H1 (cell line): ENCODE measurements at regions not wholly inside any gene's neighbourhood (a gene's known extent, or its start where the extent isn't known, plus 50 kb on each side); places are given as distances from the start of the nearest gene placed in this dataset.

Experiments
- CTCF ChIA-PET: fragments of 300-600 bp; sonication (Branson Sonifier 250); formaldehyde crosslinking; loops from one replicate; lab custom pipeline; 2021; ENCODE audit not compliant: partially characterized antibody; lab: Charles Lee
- POLR2A ChIA-PET: fragments of 300-600 bp; sonication (Branson Sonifier 250); formaldehyde crosslinking; loops from one replicate; lab custom pipeline; 2021; ENCODE audit warnings: inconsistent platforms; ENCODE audit not compliant: partially characterized antibody; lab: Charles Lee
- DNase-seq, 2 experiments: peaks; one replicate each; pipeline versions ENCODE4 v3.0.0 to v3.0.0-alpha.2; 2010 to 2022; ENCODE audit warnings: low spot score in 2 of 2, low read depth in 1 of 2, mixed read lengths in 1 of 2
- FAIRE-seq: peaks from 2 replicates; lab custom pipeline; 2011; peaks lifted over from hg19 to GRCh38; lab: Jason Lieb, UNC
- H2AFZ ChIP-seq: 2 replicates; pipeline ENCODE4 v1.8.1; 2012; ENCODE audit warnings: low read length, inconsistent platforms
- H2AK5ac ChIP-seq: 2 replicates; pipeline ENCODE4 v1.6.1; 2013; ENCODE audit warnings: low read depth, low read length
- H2BK120ac ChIP-seq: replicated peaks from 2 replicates; pipeline ENCODE3; 2013; ENCODE audit warnings: low read depth, low read length, inconsistent platforms
- H2BK12ac ChIP-seq: 2 replicates; pipeline ENCODE4 v1.6.1; 2013; ENCODE audit warnings: low read depth, low read length
- H2BK15ac ChIP-seq: 2 replicates; pipeline ENCODE4 v1.6.1; 2013; ENCODE audit warnings: low read length
- H2BK20ac ChIP-seq: 2 replicates; pipeline ENCODE4 v1.6.1; 2013; ENCODE audit warnings: low read length
- H2BK5ac ChIP-seq: 2 replicates; pipeline ENCODE4 v1.6.1; 2013; ENCODE audit warnings: low read depth, low read length
- H3K14ac ChIP-seq: 2 replicates; pipeline ENCODE4 v1.6.1; 2013; ENCODE audit warnings: inconsistent platforms; ENCODE audit not compliant: insufficient read length
- H3K18ac ChIP-seq: 2 replicates; pipeline ENCODE4 v1.6.1; 2013; ENCODE audit warnings: low read length; ENCODE audit errors: extremely low read depth
- H3K23ac ChIP-seq: 2 replicates; pipeline ENCODE4 v1.6.1; 2013; ENCODE audit warnings: inconsistent platforms; ENCODE audit not compliant: insufficient read length
- H3K23me2 ChIP-seq: 2 replicates; pipeline ENCODE4 v1.6.1; 2013; ENCODE audit warnings: low read depth, low read length
- H3K27ac ChIP-seq: 2 replicates; pipeline ENCODE4 v1.6.1; 2011; ENCODE audit warnings: low read depth, low read length, inconsistent platforms
- H3K27me3 ChIP-seq, 4 experiments: replicated peaks in 1 of 4; 1 replicate in 1 of 4; 2 replicates in 3 of 4; pipeline versions ENCODE4 v1.6.1 to v1.8.1; 2011 to 2013; ENCODE audit warnings: low read length in 3 of 4, mild to moderate bottlenecking in 3 of 4, inconsistent platforms in 2 of 4, mixed read lengths in 2 of 4, moderate library complexity in 1 of 4; ENCODE audit not compliant: control insufficient read depth in 3 of 4, insufficient read depth in 3 of 4; ENCODE audit errors: extremely low read depth in 1 of 4
- H3K36me3 ChIP-seq, 4 experiments: 2 replicates each; pipeline versions ENCODE4 v1.6.1 to v1.8.1; 2011 to 2013; ENCODE audit warnings: mild to moderate bottlenecking in 4 of 4, low read length in 3 of 4, moderate library complexity in 2 of 4, control low read depth in 1 of 4, inconsistent platforms in 1 of 4; ENCODE audit not compliant: insufficient read depth in 4 of 4, control insufficient read depth in 2 of 4
- H3K4ac ChIP-seq: replicated peaks from 2 replicates; pipeline ENCODE3; 2013; ENCODE audit warnings: low read length, low read depth, mixed read lengths, inconsistent platforms; ENCODE audit not compliant: insufficient read length
- H3K4me1 ChIP-seq, 4 experiments: replicated peaks in 1 of 4; 1 replicate in 1 of 4; 2 replicates in 3 of 4; pipeline versions ENCODE4 v1.6.1 to v1.8.1; 2011 to 2013; ENCODE audit warnings: low read length in 3 of 4, inconsistent platforms in 2 of 4, mixed read lengths in 1 of 4; ENCODE audit not compliant: insufficient read depth in 4 of 4, control insufficient read depth in 3 of 4
- H3K4me2 ChIP-seq, 2 experiments: 2 replicates each; pipeline versions ENCODE4 v1.6.1 to v1.8.1; 2011 to 2013; ENCODE audit warnings: low read depth in 2 of 2, low read length in 2 of 2, control low read depth in 1 of 2, inconsistent platforms in 1 of 2, mild to moderate bottlenecking in 1 of 2; ENCODE audit not compliant: insufficient read depth in 1 of 2
- H3K4me3 ChIP-seq, 4 experiments: fragments of 200-600, 300-600 bp in 1 of 4; sonication (generic), shearing (Covaris generic), sonication (Bioruptor Twin) in 1 of 4; 2 replicates each; pipeline versions ENCODE4 v1.5.1 to v1.8.1; 2011 to 2016; ENCODE audit warnings: low read length in 4 of 4, low read depth in 3 of 4, control low read depth in 2 of 4, inconsistent platforms in 2 of 4, mild to moderate bottlenecking in 2 of 4, mixed read lengths in 1 of 4, moderate library complexity in 1 of 4; ENCODE audit not compliant: insufficient read depth in 2 of 4; ENCODE audit errors: extremely low read depth in 1 of 4
- H3K56ac ChIP-seq: replicated peaks from 2 replicates; pipeline ENCODE3; 2013; ENCODE audit warnings: low read depth, mild to moderate bottlenecking, mixed read lengths, low read length, inconsistent platforms; ENCODE audit not compliant: insufficient read length
- H3K79me1 ChIP-seq: 2 replicates; pipeline ENCODE4 v1.6.1; 2013; ENCODE audit warnings: low read depth, low read length, control low read depth
- H3K79me2 ChIP-seq, 2 experiments: 2 replicates each; pipeline versions ENCODE4 v1.6.1 to v1.8.1; 2012 to 2013; ENCODE audit warnings: low read length in 2 of 2, mild to moderate bottlenecking in 2 of 2, inconsistent platforms in 1 of 2; ENCODE audit not compliant: insufficient read depth in 2 of 2, control insufficient read depth in 1 of 2
- H3K9ac ChIP-seq, 4 experiments: replicated peaks in 1 of 4; 1 replicate in 1 of 4; 2 replicates in 3 of 4; pipeline versions ENCODE4 v1.6.1 to v1.8.1; 2011 to 2013; ENCODE audit warnings: low read depth in 3 of 4, low read length in 3 of 4, control low read depth in 2 of 4, mild to moderate bottlenecking in 2 of 4, moderate library complexity in 2 of 4, inconsistent platforms in 1 of 4; ENCODE audit errors: extremely low read depth in 1 of 4
- H3K9me3 ChIP-seq, 2 experiments: 2 replicates each; pipeline versions ENCODE4 v1.6.1 to v1.8.1; 2012 to 2013; ENCODE audit warnings: mild to moderate bottlenecking in 2 of 2, moderate library complexity in 2 of 2, control low read depth in 1 of 2, inconsistent platforms in 1 of 2, low read depth in 1 of 2, low read length in 1 of 2, mixed read lengths in 1 of 2; ENCODE audit not compliant: insufficient read depth in 2 of 2
- H4K20me1 ChIP-seq, 2 experiments: replicated peaks in 1 of 2; 2 replicates each; pipeline versions ENCODE3 to v1.8.1; 2011 to 2013; ENCODE audit warnings: inconsistent platforms in 2 of 2, low read length in 2 of 2, mild to moderate bottlenecking in 1 of 2; ENCODE audit not compliant: insufficient read depth in 2 of 2, control insufficient read depth in 1 of 2
- H4K5ac ChIP-seq: 2 replicates; pipeline ENCODE4 v1.6.1; 2013; ENCODE audit warnings: low read length, low read depth, mixed read lengths, inconsistent platforms; ENCODE audit not compliant: insufficient read length
- H4K8ac ChIP-seq: 2 replicates; pipeline ENCODE4 v1.8.0; 2013; ENCODE audit warnings: mild to moderate bottlenecking, moderate library complexity, low read length, inconsistent platforms; ENCODE audit not compliant: insufficient read depth; ENCODE audit errors: extremely low read depth
- H4K91ac ChIP-seq: replicated peaks from 2 replicates; pipeline ENCODE3; 2013; ENCODE audit warnings: low read length, mixed read lengths, inconsistent platforms; ENCODE audit not compliant: insufficient read length
- BRCA1 ChIP-seq: IDR thresholded peaks from 2 replicates; pipeline ENCODE4 v1.6.1; 2012; ENCODE audit warnings: low read depth, low read length, improper control_type of control experiment
- CHD1 ChIP-seq: IDR thresholded peaks from 2 replicates; pipeline ENCODE4 v1.6.1; 2012; ENCODE audit warnings: low read depth, low read length, improper control_type of control experiment
- EP300 ChIP-seq, 2 experiments: IDR thresholded peaks; 1 replicate in 1 of 2; 2 replicates in 1 of 2; pipeline ENCODE4 v1.6.1; 2011 to 2012; ENCODE audit warnings: low read depth in 2 of 2, low read length in 2 of 2, mild to moderate bottlenecking in 2 of 2, borderline replicate concordance in 1 of 2, inconsistent platforms in 1 of 2, moderate library complexity in 1 of 2
- KDM4A ChIP-seq: IDR thresholded peaks from one replicate; pipeline ENCODE4 v1.7.1; 2012; ENCODE audit warnings: low read depth, mild to moderate bottlenecking, moderate library complexity, low read length, inconsistent platforms; ENCODE audit not compliant: severe bottlenecking
- MAFK ChIP-seq: IDR thresholded peaks from 2 replicates; pipeline ENCODE4 v1.6.1; 2012; ENCODE audit warnings: low read depth, mild to moderate bottlenecking, improper control_type of control experiment, low read length
- POLR2A ChIP-seq, 2 experiments: IDR thresholded peaks; 1 replicate in 1 of 2; 2 replicates in 1 of 2; pipeline ENCODE4 v1.6.1; 2011; ENCODE audit warnings: low read depth in 2 of 2, low read length in 2 of 2, mild to moderate bottlenecking in 2 of 2; ENCODE audit errors: control extremely low read depth in 1 of 2
- SIX5 ChIP-seq: IDR thresholded peaks from 2 replicates; pipeline ENCODE4 v1.6.1; 2011; ENCODE audit warnings: mild to moderate bottlenecking, low read depth, low read length
- TCF12 ChIP-seq: IDR thresholded peaks from 2 replicates; pipeline ENCODE4 v1.6.1; 2011; ENCODE audit warnings: low read depth, mild to moderate bottlenecking, low read length
- TEAD4 ChIP-seq: IDR thresholded peaks from 2 replicates; pipeline ENCODE4 v1.6.1; 2012; ENCODE audit warnings: low read depth, low read length, inconsistent platforms, mixed read lengths
- YY1 ChIP-seq: IDR thresholded peaks from 2 replicates; pipeline ENCODE4 v1.6.1; 2011; ENCODE audit warnings: low read depth, mild to moderate bottlenecking, low read length
- WGBS, 2 experiments: shearing (Covaris generic) in 1 of 2; methylation state at CpG; one replicate each; pipeline versions ENCODE4 v1.1.6 to v1.1.7; 2013 to 2015; ENCODE audit warnings: low lambda C conversion rate in 2 of 2, mixed read lengths in 2 of 2, inconsistent platforms in 1 of 2, low coverage in 1 of 2, missing lambda C conversion rate in 1 of 2; ENCODE audit not compliant: insufficient replicate concordance in 2 of 2, insufficient coverage in 1 of 2, insufficient read length in 1 of 2; ENCODE audit errors: extremely low coverage in 1 of 2, missing lambda C conversion rate in 1 of 2; 5-methylcytosine and 5-hydroxymethylcytosine counted together
- TF ChIP-seq, protein P1 (sequence below): IDR thresholded peaks from 2 replicates; pipeline ENCODE4 v1.6.1; 2011; ENCODE audit warnings: low read depth, mild to moderate bottlenecking, low read length; ENCODE audit not compliant: insufficient read depth
- TF ChIP-seq, protein P2 (sequence below): IDR thresholded peaks from 2 replicates; pipeline ENCODE4 v1.6.1; 2012; ENCODE audit warnings: low read length, inconsistent platforms

DNA sequence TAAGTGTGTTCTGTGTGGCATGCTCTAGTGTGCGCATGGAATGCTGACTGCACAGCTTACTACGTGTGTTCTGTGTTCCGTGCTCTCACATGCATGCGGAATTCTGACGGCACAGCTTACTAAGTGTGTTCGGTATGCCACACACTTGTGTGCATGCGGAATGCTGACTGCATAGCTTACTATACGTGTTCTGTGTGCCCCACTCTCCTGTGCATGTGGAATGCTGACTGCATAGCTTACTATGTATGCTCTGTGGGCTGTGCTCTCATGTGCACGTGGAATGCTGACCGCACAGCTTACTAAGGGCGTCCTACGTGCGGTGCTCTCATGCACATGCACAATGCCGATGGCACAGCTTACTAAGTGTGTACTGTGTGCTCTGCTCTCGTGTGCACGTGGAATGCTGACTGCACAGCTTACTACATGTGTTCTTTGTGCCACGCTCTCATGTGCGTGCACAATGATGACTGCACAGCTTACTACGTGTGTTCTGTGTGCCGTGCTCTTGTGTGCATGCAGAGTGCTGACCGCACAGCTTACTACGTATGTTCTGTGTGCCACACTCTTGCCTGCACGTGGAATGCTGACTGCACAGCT is 548.9 kb downstream of the IRX1 start:
- CTCF ChIA-PET, result interaction anchor here (0.7 to 4.7 kb wide), 11 partner anchors 9 to 555 kb away, joined by 3 to 32 read pairs (median 3); no protein-coding TSS in a partner anchor
- H2BK12ac ChIP-seq, result peak overlapping the region; percentile 71; the same call in 1 of the 2 replicates
- peaks cover 0 to 3% (median under 1%) of the 10 kb centered on the region in 4 experiments; a peak in 2 of 7 replicates for H3K4me1 ChIP-seq
- H3K4me3 ChIP-seq, result no peak overlapping the region
- 94% methylated on average over 23 of the region's 23 CpGs; no CpG with 5 or more reads in 1 of the 2 experiments for WGBS, 2 experiments
- H2BK20ac ChIP-seq, result no peak overlapping the region
- no peak overlapping the region for H2AFZ ChIP-seq
- H3K27me3 ChIP-seq, result no peaks in the 10 kb centered on the region
- H3K23me2 ChIP-seq, result no peaks in the 10 kb centered on the region
- 0 out of 2 replicates have a peak overlapping the region, but pooled peaks have one; percentile 20 for H2BK15ac ChIP-seq
- no peak overlapping the region for H4K91ac ChIP-seq
- H3K23ac ChIP-seq, result no peak overlapping the region
- no peak overlapping the region for H3K56ac ChIP-seq
- no peak overlapping the region for H3K9ac ChIP-seq
- no peaks in the 10 kb centered on the region for H3K79me1 ChIP-seq
- H4K5ac ChIP-seq, result no peak overlapping the region
- no peaks in the 10 kb centered on the region for H4K20me1 ChIP-seq
- FAIRE-seq (no peak), DNase-seq (no peak)
- no peak overlapping the region for H3K14ac ChIP-seq
- H3K27ac ChIP-seq, result no peak overlapping the region
- H3K36me3 ChIP-seq, result no peaks in the 10 kb centered on the region
- H4K8ac ChIP-seq, result peak overlapping the region; percentile 11; the same call in 1 of the 2 replicates
- H2BK5ac ChIP-seq, result peak overlapping the region; percentile 66; the same call in 1 of the 2 replicates
- peak overlapping the region; percentile 48 for H3K4ac ChIP-seq
- H2AK5ac ChIP-seq, result peak overlapping the region; percentile 89
- H3K18ac ChIP-seq, result no peak overlapping the region
- no peaks in the 10 kb centered on the region for H3K79me2 ChIP-seq
- POLR2A ChIA-PET, result no interaction called here
- peak overlapping the region; percentile 40 for H2BK120ac ChIP-seq
- H3K4me2 ChIP-seq, result no peak overlapping the region
- H3K9me3 ChIP-seq, result no peaks in the 10 kb centered on the region
- TF ChIP-seq MAFK (no peak), POLR2A (IDR thresholded peaks at IDR 0.05; ENCODE audit: control extremely low read depth in 1 of 2, low read depth in 2 of 2, low read length in 2 of 2) (no peak), CHD1 (no peak), EP300 (IDR thresholded peaks at IDR 0.05; ENCODE audit: borderline replicate concordance in 1 of 2, low read depth in 2 of 2, low read length in 2 of 2) (no peak), TEAD4 (no peak), SIX5 (no peak), KDM4A (no peak), TCF12 (no peak), YY1 (no peak), BRCA1 (no peak)
- TF ChIP-seq, protein P1, sequence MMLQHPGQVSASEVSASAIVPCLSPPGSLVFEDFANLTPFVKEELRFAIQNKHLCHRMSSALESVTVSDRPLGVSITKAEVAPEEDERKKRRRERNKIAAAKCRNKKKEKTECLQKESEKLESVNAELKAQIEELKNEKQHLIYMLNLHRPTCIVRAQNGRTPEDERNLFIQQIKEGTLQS, result no peak
- TF ChIP-seq, protein P2, sequence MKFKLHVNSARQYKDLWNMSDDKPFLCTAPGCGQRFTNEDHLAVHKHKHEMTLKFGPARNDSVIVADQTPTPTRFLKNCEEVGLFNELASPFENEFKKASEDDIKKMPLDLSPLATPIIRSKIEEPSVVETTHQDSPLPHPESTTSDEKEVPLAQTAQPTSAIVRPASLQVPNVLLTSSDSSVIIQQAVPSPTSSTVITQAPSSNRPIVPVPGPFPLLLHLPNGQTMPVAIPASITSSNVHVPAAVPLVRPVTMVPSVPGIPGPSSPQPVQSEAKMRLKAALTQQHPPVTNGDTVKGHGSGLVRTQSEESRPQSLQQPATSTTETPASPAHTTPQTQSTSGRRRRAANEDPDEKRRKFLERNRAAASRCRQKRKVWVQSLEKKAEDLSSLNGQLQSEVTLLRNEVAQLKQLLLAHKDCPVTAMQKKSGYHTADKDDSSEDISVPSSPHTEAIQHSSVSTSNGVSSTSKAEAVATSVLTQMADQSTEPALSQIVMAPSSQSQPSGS, result no peak
